ENCODE measurements at regions not wholly inside any gene's neighbourhood (a gene's known extent, or its start where the extent isn't known, plus 50 kb on each side); places are given as distances from the start of the nearest gene placed in this dataset.

DNA sequence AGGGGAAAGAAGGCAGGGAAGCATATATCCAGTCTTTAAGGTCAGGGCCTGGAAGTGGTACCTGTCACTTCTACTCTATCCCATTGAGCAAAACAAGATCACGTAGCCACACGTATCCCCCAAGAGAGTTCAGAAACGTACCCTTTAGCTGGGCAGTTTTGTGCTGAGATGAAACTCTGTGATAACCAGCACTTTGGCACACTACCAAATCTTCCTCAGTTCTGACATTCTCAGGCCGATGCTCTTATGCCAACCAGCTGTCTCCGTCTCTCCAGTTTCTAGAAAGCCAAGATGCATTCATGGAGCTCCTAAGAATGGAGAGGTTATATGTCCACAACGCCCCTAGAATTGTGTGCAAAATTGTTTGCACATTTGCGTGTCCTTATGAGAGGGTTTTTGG is 176.6 kb upstream of the MSX2 start:
- DNase-seq (ENCODE audit: low read depth in 2 of 2), result no peak
- no peak overlapping the region for H3K4me3 ChIP-seq (replicated peaks in 1 of 2; ENCODE audit: low read depth in 2 of 2, low read length in 2 of 2)
- TF ChIP-seq, protein P1, sequence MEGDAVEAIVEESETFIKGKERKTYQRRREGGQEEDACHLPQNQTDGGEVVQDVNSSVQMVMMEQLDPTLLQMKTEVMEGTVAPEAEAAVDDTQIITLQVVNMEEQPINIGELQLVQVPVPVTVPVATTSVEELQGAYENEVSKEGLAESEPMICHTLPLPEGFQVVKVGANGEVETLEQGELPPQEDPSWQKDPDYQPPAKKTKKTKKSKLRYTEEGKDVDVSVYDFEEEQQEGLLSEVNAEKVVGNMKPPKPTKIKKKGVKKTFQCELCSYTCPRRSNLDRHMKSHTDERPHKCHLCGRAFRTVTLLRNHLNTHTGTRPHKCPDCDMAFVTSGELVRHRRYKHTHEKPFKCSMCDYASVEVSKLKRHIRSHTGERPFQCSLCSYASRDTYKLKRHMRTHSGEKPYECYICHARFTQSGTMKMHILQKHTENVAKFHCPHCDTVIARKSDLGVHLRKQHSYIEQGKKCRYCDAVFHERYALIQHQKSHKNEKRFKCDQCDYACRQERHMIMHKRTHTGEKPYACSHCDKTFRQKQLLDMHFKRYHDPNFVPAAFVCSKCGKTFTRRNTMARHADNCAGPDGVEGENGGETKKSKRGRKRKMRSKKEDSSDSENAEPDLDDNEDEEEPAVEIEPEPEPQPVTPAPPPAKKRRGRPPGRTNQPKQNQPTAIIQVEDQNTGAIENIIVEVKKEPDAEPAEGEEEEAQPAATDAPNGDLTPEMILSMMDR (IDR thresholded peaks at IDR 0.05; ENCODE audit: low read depth, low read length), result no peak

DNA sequence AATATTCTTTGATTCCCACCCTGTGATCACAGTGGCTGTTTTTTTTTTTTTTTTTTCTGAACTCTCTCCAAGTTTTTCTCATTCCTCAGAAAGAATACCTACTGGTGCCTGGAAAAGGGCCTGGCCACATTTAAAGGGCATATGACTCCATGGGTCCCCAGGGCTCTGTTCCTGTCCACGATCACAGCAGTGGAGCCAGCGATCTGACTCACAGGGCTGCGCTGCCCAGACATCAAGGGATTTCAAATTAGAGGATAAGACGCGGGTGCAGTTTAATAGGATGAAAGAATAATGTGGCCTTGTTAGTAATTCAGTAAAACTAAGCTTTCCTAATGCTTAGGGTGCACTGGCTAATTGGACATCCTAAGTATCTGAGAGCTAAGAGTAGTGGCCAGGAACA is 175.1 kb upstream of the MSX2 start:
- no peak overlapping the region for H3K4me3 ChIP-seq (replicated peaks in 1 of 2; ENCODE audit: low read depth in 2 of 2, low read length in 2 of 2)
- DNase-seq (ENCODE audit: low read depth in 2 of 2), result peak in 1 of 2 donors; percentile 24
- TF ChIP-seq, protein P1 (IDR thresholded peaks at IDR 0.05; ENCODE audit: low read depth, low read length), result no peak

DNA sequence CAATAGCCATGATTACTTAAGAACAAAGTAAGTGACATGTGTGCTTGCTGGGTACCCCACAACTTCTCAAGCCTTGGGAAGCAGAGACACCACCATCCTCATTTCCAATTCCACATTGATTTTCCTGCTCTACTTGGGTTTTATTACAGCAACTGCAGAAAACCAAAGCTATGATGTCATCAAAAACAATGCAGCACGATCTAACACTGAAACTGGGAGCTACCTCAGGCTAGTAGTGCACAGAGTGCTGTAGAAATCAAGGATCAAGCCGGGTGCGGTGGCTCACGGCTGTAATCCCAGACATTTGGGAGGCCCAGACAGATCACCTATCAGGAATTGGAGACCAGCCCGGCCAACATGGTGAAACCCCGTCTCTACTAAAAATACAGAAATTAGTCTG is 174.4 kb upstream of the MSX2 start:
- no peak overlapping the region for H3K4me3 ChIP-seq (replicated peaks in 1 of 2; ENCODE audit: low read depth in 2 of 2, low read length in 2 of 2)
- no peak for DNase-seq (ENCODE audit: low read depth in 2 of 2)
- TF ChIP-seq, protein P1 (IDR thresholded peaks at IDR 0.05; ENCODE audit: low read depth, low read length), result no peak

DNA sequence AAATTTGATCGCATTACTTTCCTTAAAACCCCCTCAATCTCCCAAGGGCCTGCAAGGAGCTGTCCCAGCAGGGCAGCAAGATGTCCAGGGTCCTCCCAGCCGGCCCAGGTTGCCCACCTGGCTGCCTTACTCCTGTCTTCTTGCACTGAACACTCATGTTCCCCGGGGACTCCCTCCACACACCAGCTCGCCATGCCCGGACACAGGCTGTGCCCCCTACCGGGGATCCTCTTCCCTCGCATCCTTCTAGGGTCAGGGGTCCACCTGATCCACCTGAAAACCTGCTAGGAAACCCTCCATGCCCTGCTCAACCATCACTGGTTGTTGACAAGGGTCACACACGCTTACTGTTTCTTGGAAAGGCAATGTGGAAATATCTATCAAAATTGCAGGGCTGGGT is 172.0 kb upstream of the MSX2 start:
- H3K4me3 ChIP-seq (replicated peaks in 1 of 2; ENCODE audit: low read depth in 2 of 2, low read length in 2 of 2), result no peak overlapping the region
- TF ChIP-seq, protein P1 (IDR thresholded peaks at IDR 0.05; ENCODE audit: low read depth, low read length), result no peak
- DNase-seq (ENCODE audit: low read depth in 2 of 2), result no peak

DNA sequence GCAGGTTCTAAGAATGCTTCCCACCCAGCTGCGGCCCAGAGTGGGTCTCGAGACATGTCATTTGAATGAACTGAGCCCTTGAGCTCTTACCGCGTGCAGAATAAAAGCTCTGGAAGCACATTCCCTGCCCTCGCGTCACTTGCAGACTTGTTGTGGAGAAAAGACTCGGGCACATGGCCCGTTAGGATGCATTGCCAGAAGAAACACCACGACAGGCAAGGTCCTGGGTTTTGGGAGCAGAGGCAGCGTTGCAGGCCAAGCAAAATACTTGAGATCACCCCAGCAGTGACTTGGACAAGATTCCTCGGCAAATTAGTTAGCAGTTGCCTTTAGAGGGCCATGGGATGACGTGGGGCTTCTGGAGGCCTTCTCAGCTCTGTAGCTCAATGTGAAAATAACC is 170.8 kb upstream of the MSX2 start:
- H3K4me3 ChIP-seq (replicated peaks in 1 of 2; ENCODE audit: low read depth in 2 of 2, low read length in 2 of 2), result no peak overlapping the region
- TF ChIP-seq, protein P1 (IDR thresholded peaks at IDR 0.05; ENCODE audit: low read depth, low read length), result no peak
- no peak for DNase-seq (ENCODE audit: low read depth in 2 of 2)

DNA sequence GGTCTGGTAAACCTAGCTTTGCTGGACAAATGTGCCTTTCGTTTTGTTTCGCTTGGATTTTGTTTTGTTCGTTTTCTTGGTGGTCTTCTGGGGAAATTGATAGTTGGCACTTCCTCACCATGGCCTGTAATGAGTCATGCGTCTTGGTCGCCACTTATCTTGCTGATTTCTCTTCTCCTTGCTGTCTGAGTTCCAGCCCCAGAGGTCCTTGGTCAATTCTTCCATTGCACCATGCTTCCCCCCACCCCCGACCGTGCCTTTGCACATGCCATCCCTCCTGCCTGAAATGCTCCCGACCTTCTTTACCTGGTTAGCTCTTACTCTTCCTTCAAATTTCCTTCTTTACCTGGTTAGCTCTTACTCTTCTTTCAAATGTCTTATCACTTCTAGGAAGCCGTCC is 168.7 kb upstream of the MSX2 start:
- no peak for DNase-seq (ENCODE audit: low read depth in 2 of 2)
- TF ChIP-seq, protein P1 (IDR thresholded peaks at IDR 0.05; ENCODE audit: low read depth, low read length), result no peak

DNA sequence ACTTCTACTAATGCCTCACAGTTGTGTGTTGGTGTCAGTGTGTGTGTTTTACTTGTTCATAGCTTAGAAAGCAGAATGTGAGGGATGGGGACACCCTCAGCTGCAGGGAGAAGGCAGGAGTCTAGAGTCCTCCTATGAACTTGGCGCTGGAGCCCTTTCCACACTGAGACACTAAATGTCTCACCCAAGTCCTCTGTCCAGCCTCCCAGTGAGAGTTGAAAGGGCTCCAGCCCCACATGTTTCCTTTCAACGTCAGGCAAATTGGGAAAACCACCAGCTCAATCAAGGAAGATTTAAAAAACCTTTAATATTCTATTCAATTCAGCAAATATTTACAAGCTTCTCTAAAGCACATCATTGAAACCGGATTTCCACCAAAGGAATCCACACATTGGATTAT is 167.6 kb upstream of the MSX2 start:
- TF ChIP-seq, protein P1 (IDR thresholded peaks at IDR 0.05; ENCODE audit: low read depth, low read length), result no peak
- H3K4me3 ChIP-seq (replicated peaks in 1 of 2; ENCODE audit: low read depth in 2 of 2, low read length in 2 of 2), result no peak overlapping the region
- DNase-seq (ENCODE audit: low read depth in 2 of 2), result no peak

More for the DNA sequence above, 168.7 kb upstream of the MSX2 start:
- H3K4me3 ChIP-seq (replicated peaks in 1 of 2; ENCODE audit: low read depth in 2 of 2, low read length in 2 of 2), result no peak overlapping the region

Measured in cardiac fibroblast (primary cell).